Calu3 (cell line): ENCODE measurements at regions not wholly inside any gene's neighbourhood (a gene's known extent, or its start where the extent isn't known, plus 50 kb on each side); places are given as distances from the start of the nearest gene placed in this dataset.

Source experiments
- BruUV-seq: library from RNA; stranded (reverse); fragments of 400-500 nt; replicated peaks from 2 replicates; lab custom pipeline; 2021; lab: Mats Ljungman, UMichigan
- CTCF ChIA-PET: fragments of 300-600 bp; sonication (Branson Sonifier 250); formaldehyde crosslinking; loops from one replicate; lab custom pipeline; 2022; ENCODE audit warnings: antibody characterized with exemption; lab: Charles Lee
- DNase-seq: peaks from one replicate; pipeline ENCODE4 v3.0.0; 2022
- H3K27ac Mint-ChIP-seq: one replicate; pipeline ENCODE4 v1.8.0; 2022; ENCODE audit warnings: mixed read lengths; ENCODE audit not compliant: unreplicated experiment
- H3K27me3 Mint-ChIP-seq: one replicate; pipeline ENCODE4 v1.8.0; 2022; ENCODE audit warnings: mixed read lengths; ENCODE audit not compliant: unreplicated experiment
- H3K36me3 Mint-ChIP-seq: one replicate; pipeline ENCODE4 v1.8.0; 2022; ENCODE audit warnings: mild to moderate bottlenecking, moderate library complexity, mixed read lengths; ENCODE audit not compliant: insufficient read depth, unreplicated experiment
- H3K4me1 Mint-ChIP-seq: one replicate; pipeline ENCODE4 v1.8.0; 2022; ENCODE audit warnings: mild to moderate bottlenecking, low read depth, mixed read lengths; ENCODE audit not compliant: unreplicated experiment
- H3K4me3 Mint-ChIP-seq: one replicate; pipeline ENCODE4 v1.8.0; 2022; ENCODE audit warnings: mild to moderate bottlenecking, low read depth, moderate library complexity, mixed read lengths; ENCODE audit not compliant: unreplicated experiment
- H3K9me3 Mint-ChIP-seq: one replicate; pipeline ENCODE4 v1.8.0; 2022; ENCODE audit warnings: low read depth, mixed read lengths; ENCODE audit not compliant: unreplicated experiment
- intact Hi-C: fragments of 100-400 bp; cut with micrococcal nuclease; formaldehyde crosslinking; loops from one replicate; pipeline ENCODE4 v1.10.0; 2022; ENCODE audit not compliant: unreplicated experiment
- TF ChIP-seq, protein P1 (sequence below): fragments of 200-600 bp; IDR thresholded peaks from one replicate; pipeline ENCODE4 v1.8.0; 2022; ENCODE audit warnings: antibody characterized with exemption; ENCODE audit not compliant: unreplicated experiment

DNA sequence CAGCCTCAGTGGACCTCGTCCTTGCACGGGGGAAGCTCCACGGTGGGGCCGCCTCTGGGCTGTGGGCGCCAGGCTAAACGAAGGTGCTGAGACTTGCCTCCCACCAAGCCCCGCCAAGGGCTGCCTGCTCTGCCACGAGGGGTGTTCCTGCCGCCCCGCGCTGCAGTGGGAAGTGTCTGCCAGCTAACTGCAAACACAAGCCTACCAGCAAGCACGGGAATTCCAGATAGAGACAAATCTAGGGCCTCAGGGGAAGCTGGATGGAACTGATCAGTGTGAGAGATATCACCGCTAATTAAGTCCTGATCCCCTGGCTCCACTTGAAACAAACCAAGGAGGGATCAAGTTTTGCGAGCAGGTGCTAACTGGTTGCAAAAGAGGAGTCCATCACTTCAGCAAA lies 181.6 kb upstream of the LEF1 start:
- Mint-ChIP-seq H3K36me3 (no peaks in the 10 kb centered on the region), H3K4me1 (no peaks in the 10 kb centered on the region), H3K27ac (no peak overlapping the region), H3K4me3 (no peak overlapping the region), H3K27me3 (no peaks in the 10 kb centered on the region), H3K9me3 (no peaks in the 10 kb centered on the region)
- TF ChIP-seq, protein P1, sequence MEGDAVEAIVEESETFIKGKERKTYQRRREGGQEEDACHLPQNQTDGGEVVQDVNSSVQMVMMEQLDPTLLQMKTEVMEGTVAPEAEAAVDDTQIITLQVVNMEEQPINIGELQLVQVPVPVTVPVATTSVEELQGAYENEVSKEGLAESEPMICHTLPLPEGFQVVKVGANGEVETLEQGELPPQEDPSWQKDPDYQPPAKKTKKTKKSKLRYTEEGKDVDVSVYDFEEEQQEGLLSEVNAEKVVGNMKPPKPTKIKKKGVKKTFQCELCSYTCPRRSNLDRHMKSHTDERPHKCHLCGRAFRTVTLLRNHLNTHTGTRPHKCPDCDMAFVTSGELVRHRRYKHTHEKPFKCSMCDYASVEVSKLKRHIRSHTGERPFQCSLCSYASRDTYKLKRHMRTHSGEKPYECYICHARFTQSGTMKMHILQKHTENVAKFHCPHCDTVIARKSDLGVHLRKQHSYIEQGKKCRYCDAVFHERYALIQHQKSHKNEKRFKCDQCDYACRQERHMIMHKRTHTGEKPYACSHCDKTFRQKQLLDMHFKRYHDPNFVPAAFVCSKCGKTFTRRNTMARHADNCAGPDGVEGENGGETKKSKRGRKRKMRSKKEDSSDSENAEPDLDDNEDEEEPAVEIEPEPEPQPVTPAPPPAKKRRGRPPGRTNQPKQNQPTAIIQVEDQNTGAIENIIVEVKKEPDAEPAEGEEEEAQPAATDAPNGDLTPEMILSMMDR = no peak
- no peak for DNase-seq
- intact Hi-C loops = no loop called here
- CTCF ChIA-PET = no interaction called here
- BruUV-seq = no TSS peak

DNA sequence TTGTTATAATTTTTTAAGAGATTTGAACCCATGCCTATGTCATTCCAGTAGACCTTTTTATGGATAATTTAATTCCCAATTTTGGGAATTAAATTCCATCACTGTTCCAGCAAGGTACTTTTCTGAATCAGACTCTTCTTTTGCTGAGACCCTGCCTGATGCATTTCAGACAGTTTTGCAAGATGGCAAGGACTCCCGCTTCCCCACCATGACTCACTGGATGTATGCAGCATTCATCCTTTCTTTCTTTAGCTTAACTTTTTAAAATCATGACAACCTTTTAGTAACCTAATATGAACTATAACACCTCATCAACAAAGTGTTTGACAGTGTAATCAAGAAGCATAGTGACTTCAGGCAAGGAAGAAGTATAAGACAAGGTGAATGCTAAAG lies 178.1 kb upstream of the LEF1 start:
- H3K27me3 Mint-ChIP-seq = no peaks in the 10 kb centered on the region

DNA sequence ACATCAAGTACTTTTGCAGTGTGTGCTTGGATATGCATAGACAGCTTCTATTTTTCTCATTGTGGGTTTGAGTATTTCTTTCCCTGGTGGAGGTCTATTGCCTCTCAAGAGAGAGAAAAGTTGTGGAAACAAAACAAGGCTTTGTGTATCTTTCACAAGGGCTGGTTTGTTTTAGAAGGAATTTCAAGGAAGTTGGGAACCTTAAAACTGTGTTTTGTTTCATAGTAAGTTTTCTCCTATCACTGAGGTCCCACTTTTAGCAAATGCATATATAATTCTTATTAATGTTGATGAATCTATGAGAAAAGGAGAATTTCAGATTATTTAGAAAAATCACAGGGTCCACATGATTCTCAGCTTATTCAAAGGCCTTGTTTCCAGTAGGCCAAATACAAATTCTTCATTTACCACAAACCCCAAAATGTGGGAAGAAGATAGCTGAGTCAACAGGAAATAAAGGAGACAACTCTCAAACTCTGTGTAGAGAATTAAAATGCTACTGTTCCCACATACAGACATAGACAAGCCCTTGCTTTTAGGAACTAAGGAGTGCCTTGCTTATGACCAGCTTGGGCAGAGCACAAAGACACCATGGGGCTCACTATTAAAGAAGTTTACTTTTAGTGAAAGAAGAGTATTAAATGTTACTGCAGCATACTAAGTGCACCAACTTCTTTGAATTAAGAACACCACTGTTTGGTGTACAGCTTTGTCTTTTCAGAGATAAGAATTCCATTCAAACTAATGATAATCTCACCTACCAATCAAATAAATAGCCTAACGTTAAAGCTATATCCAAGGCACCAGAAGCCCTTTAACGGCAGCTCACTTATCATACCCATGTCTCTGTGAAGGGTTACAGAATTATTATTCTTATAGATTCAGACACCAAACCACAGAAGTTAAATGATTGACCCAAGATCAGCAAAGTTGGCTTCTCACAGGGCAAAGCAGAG lies 177.4 kb upstream of the LEF1 start:
- Mint-ChIP-seq H3K9me3 (no peaks in the 10 kb centered on the region), H3K4me1 (no peaks in the 10 kb centered on the region), H3K36me3 (no peaks in the 10 kb centered on the region), H3K27ac (no peak overlapping the region), H3K4me3 (no peak overlapping the region), H3K27me3 (no peaks in the 10 kb centered on the region)
- intact Hi-C loops = no loop called here
- TF ChIP-seq, protein P1 = no peak
- CTCF ChIA-PET = no interaction called here
- no peak for DNase-seq
- BruUV-seq = no TSS peak

More for the DNA sequence above, 178.1 kb upstream of the LEF1 start:
- Mint-ChIP-seq H3K4me3 (no peak overlapping the region), H3K36me3 (no peaks in the 10 kb centered on the region), H3K9me3 (no peaks in the 10 kb centered on the region), H3K27ac (no peak overlapping the region), H3K4me1 (no peaks in the 10 kb centered on the region)
- intact Hi-C loops = no loop called here
- no peak for DNase-seq
- BruUV-seq = no TSS peak
- CTCF ChIA-PET = no interaction called here
- TF ChIP-seq, protein P1 = no peak

DNA sequence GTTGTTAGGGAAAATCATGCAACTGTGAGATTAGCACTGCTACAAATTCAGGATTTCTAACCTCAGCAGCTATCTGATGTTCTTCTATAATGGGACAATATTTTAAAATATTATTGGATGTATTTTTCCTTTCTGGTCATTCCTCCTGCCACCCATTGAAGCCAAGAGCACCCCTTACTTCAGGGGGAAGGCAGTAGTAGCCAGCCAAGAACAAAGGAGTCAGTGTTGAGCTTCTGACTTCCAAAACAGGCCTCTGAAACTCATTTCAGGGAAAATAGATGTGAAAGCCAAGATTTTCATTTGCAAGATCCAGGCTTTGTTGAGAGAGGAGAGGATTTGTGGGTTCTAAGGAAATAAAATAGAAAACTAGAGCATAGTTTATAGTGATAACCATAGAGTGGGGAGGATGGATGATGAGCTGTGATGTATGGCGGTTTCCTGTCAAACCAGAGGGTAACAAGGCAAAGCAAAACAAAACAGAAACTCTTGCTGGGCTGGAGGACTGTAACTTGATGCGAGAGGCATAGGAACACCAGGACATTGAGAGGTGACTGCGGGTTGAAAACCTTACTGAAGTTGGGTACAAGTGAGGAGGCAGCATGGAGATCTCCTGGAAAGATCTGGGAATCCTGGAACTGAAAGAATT lies 173.7 kb upstream of the LEF1 start:
- CTCF ChIA-PET = no interaction called here
- intact Hi-C loops = no loop called here
- no peaks in the 10 kb centered on the region for H3K4me1 Mint-ChIP-seq
- no peak overlapping the region for H3K4me3 Mint-ChIP-seq
- H3K27me3 Mint-ChIP-seq = no peaks in the 10 kb centered on the region
- BruUV-seq = no TSS peak
- H3K9me3 Mint-ChIP-seq = no peaks in the 10 kb centered on the region
- no peaks in the 10 kb centered on the region for H3K36me3 Mint-ChIP-seq
- no peak for DNase-seq
- H3K27ac Mint-ChIP-seq = no peak overlapping the region
- TF ChIP-seq, protein P1 = no peak
